Posterior cingulate gyrus (tissue), 11 donors: ENCODE measurements at regions not wholly inside any gene's neighbourhood (a gene's known extent, or its start where the extent isn't known, plus 50 kb on each side); places are given as distances from the start of the nearest gene placed in this dataset.

Source experiments
- DNase-seq, 10 donors: peaks; one replicate each; pipeline versions ENCODE4 v3.0.0 to v3.0.0-alpha.2; 2020 to 2021; ENCODE audit warnings: mixed read lengths in 3 of 10
- intact Hi-C: fragments of 100-400 bp; cut with DNase I; formaldehyde crosslinking; loops from one replicate; pipeline ENCODE4 v1.15.1; 2023

GRCh38 chr20:39248862-39249485 lies 286.8 kb downstream of the DHX35 start:
- intact Hi-C loops = no loop called here

GRCh38 chr20:39248171-39248861 lies 286.2 kb downstream of the DHX35 start:
- no peak for DNase-seq
- intact Hi-C loops = no loop called here

More at GRCh38 chr20:39248862-39249485, 286.8 kb downstream of the DHX35 start:
- no peak for DNase-seq

- DNase-seq = no peak
- intact Hi-C loops = no loop called here
Observed at GRCh38 chr20:39246436-39246835, 284.3 kb downstream of the DHX35 start.

GRCh38 chr20:39245685-39246311 lies 283.7 kb downstream of the DHX35 start:
- DNase-seq = no peak
- intact Hi-C loops = no loop called here

- intact Hi-C loops = no loop called here
- no peak for DNase-seq
Observed at GRCh38 chr20:39243962-39244361, 281.8 kb downstream of the DHX35 start.

GRCh38 chr20:39242614-39243013 lies 280.5 kb downstream of the DHX35 start:
- DNase-seq = no peak
- intact Hi-C loops = no loop called here

GRCh38 chr20:39234520-39235095 lies 272.5 kb downstream of the DHX35 start:
- intact Hi-C loops = no loop called here
- DNase-seq = no peak

GRCh38 chr20:39233755-39234154 lies 271.6 kb downstream of the DHX35 start:
- no peak for DNase-seq
- intact Hi-C loops = no loop called here

GRCh38 chr20:39227416-39227815 lies 265.3 kb downstream of the DHX35 start:
- intact Hi-C loops = no loop called here
- DNase-seq = no peak

GRCh38 chr20:39225978-39226377 lies 263.8 kb downstream of the DHX35 start:
- no peak for DNase-seq
- intact Hi-C loops = no loop called here

GRCh38 chr20:39225536-39225935 lies 263.4 kb downstream of the DHX35 start:
- no peak for DNase-seq
- intact Hi-C loops = no loop called here

- intact Hi-C loops = no loop called here
- DNase-seq = no peak
Observed at GRCh38 chr20:39222101-39222500, 260.0 kb downstream of the DHX35 start.

- no peak for DNase-seq
- intact Hi-C loops = no loop called here
Observed at GRCh38 chr20:39216195-39216594, 254.1 kb downstream of the DHX35 start.

- no peak for DNase-seq
- intact Hi-C loops = no loop called here
Observed at GRCh38 chr20:39214828-39215227, 252.7 kb downstream of the DHX35 start.

GRCh38 chr20:39213476-39214145 lies 251.5 kb downstream of the DHX35 start:
- intact Hi-C loops = no loop called here
- no peak for DNase-seq

GRCh38 chr20:39211060-39211748 lies 249.1 kb downstream of the DHX35 start:
- intact Hi-C loops = no loop called here
- DNase-seq = no peak

GRCh38 chr20:39210341-39211036 lies 248.3 kb downstream of the DHX35 start:
- intact Hi-C loops = no loop called here
- DNase-seq = no peak

- no peak for DNase-seq
- intact Hi-C loops = no loop called here
Observed at GRCh38 chr20:39206899-39207564, 244.9 kb downstream of the DHX35 start.

- no peak for DNase-seq
Observed at GRCh38 chr20:39195582-39196021, 233.5 kb downstream of the DHX35 start.

More at GRCh38 chr20:39195582-39196021, 233.5 kb downstream of the DHX35 start:
- intact Hi-C loops = no loop called here
